Ovary (tissue), 7 donors: ENCODE measurements at regions not wholly inside any gene's neighbourhood (a gene's known extent, or its start where the extent isn't known, plus 50 kb on each side); places are given as distances from the start of the nearest gene placed in this dataset.

Source experiments
- DNase-seq, 5 donors: peaks; one replicate each; pipeline ENCODE4 v3.0.0-alpha.2; 2019 to 2020
- H3K27ac ChIP-seq, 2 donors: fragments of 200-600 bp; one replicate each; pipeline versions ENCODE4 v1.5.1 to v1.8.0; 2019 to 2022
- H3K27me3 ChIP-seq: fragments of 200-600 bp; one replicate; pipeline ENCODE4 v1.8.0; 2022
- H3K36me3 ChIP-seq: fragments of 200-600 bp; sonication (generic); one replicate; pipeline ENCODE4 v1.5.1; 2019
- H3K4me1 ChIP-seq: one replicate; pipeline ENCODE4 v1.8.1; 2013; ENCODE audit warnings: mild to moderate bottlenecking, moderate library complexity; ENCODE audit not compliant: insufficient read depth
- H3K4me3 ChIP-seq: fragments of 200-600 bp; sonication (generic); one replicate; pipeline ENCODE4 v1.5.1; 2017
- H3K9me3 ChIP-seq, 2 donors: fragments of 200-600 bp in 1 of 2; sonication (generic) in 1 of 2; one replicate each; pipeline versions ENCODE4 v1.5.1 to v1.8.1; 2013 to 2019; ENCODE audit warnings: mild to moderate bottlenecking in 1 of 2, moderate library complexity in 1 of 2
- EP300 ChIP-seq: sonication (generic); formaldehyde crosslinking; IDR thresholded peaks from one replicate; pipeline ENCODE4 v1.6.1; 2017; ENCODE audit warnings: antibody characterized with exemption
- POLR2A ChIP-seq: fragments of 450-650 bp; IDR thresholded peaks from one replicate; pipeline ENCODE4 v1.6.1; 2017; ENCODE audit warnings: antibody characterized with exemption, mild to moderate bottlenecking, moderate library complexity
- WGBS, 3 donors: extraction: QIAGEN DNeasy Blood & Tissue Kit in 1 of 3; methylation state at CpG; one replicate each; pipeline versions ENCODE4 v1.1.5 to v1.1.7; 2013 to 2017; 5-methylcytosine and 5-hydroxymethylcytosine counted together
- intact Hi-C, 4 donors: fragments of 100-400 bp; cut with DNase I; formaldehyde crosslinking; loops; one replicate each; pipeline versions ENCODE4 v1.11.0 to v1.15.1; 2022 to 2023
- TF ChIP-seq, protein P1 (sequence below), 3 donors: fragments of 450-650 bp in 2 of 3; fragments of 200-600 bp in 1 of 3; IDR thresholded peaks; one replicate each; pipeline versions ENCODE4 v1.5.1 to v1.8.0; 2016 to 2022; ENCODE audit warnings: antibody characterized with exemption in 3 of 3, mild to moderate bottlenecking in 1 of 3
- donor health status: DM: no; HTN: no; CAD: no; lungs with moderate emphysema.
- donor health status: DM: no; HTN: no; CAD: no.
- donor health status: Bipolar disorder and iron deficiency.
- donor health status: DM: no; HTN: no; CAD: no.
- donor health status: DM: yes; HTN: yes; CAD: no.

DNA sequence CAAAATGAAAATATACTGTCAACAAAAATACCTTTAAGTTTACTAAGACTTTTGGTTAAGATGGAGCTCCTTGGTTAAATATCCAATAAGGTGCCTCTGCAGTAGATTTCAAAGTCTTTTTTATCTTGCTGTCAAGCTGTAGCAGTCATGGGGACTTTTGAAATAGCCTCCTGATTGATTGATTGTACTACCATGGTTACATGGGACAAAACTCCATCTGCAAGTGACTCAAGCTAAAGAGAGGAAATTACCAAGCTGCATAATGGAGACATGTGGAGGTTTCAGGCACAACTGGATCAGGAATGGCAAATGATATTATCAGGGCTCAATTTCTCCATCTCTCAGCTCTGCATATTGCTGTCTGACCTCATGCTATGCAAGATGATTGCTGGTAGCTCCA lies 73.4 kb upstream of the ST8SIA3 start:
- TF ChIP-seq POLR2A (no peak), EP300 (no peak)
- TF ChIP-seq, protein P1, sequence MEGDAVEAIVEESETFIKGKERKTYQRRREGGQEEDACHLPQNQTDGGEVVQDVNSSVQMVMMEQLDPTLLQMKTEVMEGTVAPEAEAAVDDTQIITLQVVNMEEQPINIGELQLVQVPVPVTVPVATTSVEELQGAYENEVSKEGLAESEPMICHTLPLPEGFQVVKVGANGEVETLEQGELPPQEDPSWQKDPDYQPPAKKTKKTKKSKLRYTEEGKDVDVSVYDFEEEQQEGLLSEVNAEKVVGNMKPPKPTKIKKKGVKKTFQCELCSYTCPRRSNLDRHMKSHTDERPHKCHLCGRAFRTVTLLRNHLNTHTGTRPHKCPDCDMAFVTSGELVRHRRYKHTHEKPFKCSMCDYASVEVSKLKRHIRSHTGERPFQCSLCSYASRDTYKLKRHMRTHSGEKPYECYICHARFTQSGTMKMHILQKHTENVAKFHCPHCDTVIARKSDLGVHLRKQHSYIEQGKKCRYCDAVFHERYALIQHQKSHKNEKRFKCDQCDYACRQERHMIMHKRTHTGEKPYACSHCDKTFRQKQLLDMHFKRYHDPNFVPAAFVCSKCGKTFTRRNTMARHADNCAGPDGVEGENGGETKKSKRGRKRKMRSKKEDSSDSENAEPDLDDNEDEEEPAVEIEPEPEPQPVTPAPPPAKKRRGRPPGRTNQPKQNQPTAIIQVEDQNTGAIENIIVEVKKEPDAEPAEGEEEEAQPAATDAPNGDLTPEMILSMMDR (IDR thresholded peaks at IDR 0.05): no peak
- intact Hi-C loops: no loop called here
- no peak for DNase-seq
- Histone ChIP-seq H3K36me3 (no peaks in the 10 kb centered on the region), H3K9me3 (no peaks in the 10 kb centered on the region), H3K27me3 (no peaks in the 10 kb centered on the region), H3K4me3 (no peak overlapping the region), H3K27ac (no peak overlapping the region), H3K4me1 (no peaks in the 10 kb centered on the region)

DNA sequence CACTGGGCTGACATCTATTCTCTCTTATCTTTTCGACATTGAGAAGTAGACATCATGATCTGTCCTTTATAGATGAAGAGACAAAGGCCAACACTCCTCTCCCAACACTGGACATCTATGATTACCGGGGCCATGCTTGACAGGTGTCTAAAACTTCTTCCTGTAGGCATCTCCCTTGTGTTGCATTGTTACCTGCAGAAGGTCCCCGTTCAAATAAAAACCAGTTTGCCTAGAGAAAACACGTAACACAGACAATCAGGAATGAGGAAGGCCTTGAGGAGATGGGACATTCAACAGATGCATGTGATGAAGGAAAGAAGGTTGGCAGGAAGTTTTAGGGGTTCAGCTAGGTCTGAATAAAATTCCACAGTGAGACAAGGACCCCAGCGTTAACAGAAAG lies 70.8 kb upstream of the ST8SIA3 start:
- WGBS, 3 donors: 69 to 87% (median 85%) methylated on average over 5 of the region's 5 CpGs
- Histone ChIP-seq H3K27ac (no peak overlapping the region), H3K4me1 (no peaks in the 10 kb centered on the region), H3K4me3 (no peak overlapping the region), H3K9me3 (no peaks in the 10 kb centered on the region), H3K36me3 (no peaks in the 10 kb centered on the region), H3K27me3 (no peaks in the 10 kb centered on the region)
- TF ChIP-seq POLR2A (no peak), EP300 (no peak)
- TF ChIP-seq, protein P1 (IDR thresholded peaks at IDR 0.05): no peak
- DNase-seq: no peak
- intact Hi-C loops: no loop called here

DNA sequence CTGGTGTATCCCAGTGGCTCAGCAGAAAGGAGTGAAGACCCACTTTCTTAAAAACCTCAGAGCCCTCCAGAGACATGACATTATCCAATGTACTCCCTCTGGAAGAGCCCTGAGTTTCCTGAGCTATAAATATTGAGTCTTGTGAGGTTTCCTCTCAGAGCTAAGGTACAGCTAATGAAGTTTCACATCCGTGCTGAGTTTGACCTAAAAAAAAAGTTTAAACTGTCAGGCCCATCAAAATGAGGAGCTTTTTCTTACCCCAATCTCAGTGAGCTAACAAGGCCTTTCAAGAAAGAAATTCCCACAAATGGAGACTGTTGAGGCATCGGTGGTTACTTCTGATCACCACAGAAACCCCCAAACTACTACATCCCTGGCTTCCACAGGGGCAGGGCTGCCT lies 65.4 kb upstream of the ST8SIA3 start:
- 66 to 83% (median 72%) methylated on average over 2 of the region's 2 CpGs for WGBS, 3 donors
- intact Hi-C loops: no loop called here

DNA sequence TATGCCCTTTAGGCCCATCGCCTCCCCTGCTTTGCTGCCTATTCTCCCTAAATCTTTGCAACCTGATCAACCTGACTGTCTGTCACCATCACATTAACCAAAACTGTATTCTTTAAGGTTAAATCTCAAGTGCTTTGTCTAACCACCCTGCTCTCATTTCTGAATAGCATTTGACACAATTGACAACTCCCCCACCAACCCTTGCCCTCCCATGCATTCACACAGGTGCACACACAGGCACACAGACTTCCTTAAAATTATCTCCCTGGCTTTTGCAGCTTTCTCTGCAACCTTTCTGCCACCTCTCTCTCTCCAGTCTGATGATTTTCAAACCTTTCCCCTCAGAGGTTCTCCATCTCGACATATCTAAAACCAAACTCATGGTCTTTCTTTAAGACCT lies 64.6 kb upstream of the ST8SIA3 start:
- no peaks in the 10 kb centered on the region for H3K36me3 ChIP-seq
- no peaks in the 10 kb centered on the region for H3K4me1 ChIP-seq
- H3K27me3 ChIP-seq: no peaks in the 10 kb centered on the region
- no peak for DNase-seq
- H3K27ac ChIP-seq: no peak overlapping the region
- 76 to 90% (median 76%) methylated on average over 2 of the region's 2 CpGs for WGBS, 3 donors
- intact Hi-C loops: no loop called here
- TF ChIP-seq POLR2A: no peak
- TF ChIP-seq EP300: no peak
- TF ChIP-seq, protein P1 (IDR thresholded peaks at IDR 0.05): no peak
- H3K9me3 ChIP-seq: no peaks in the 10 kb centered on the region
- no peak overlapping the region for H3K4me3 ChIP-seq

More for the DNA sequence above, 65.4 kb upstream of the ST8SIA3 start:
- H3K9me3 ChIP-seq: no peaks in the 10 kb centered on the region
- DNase-seq: no peak
- H3K36me3 ChIP-seq: no peaks in the 10 kb centered on the region
- no peaks in the 10 kb centered on the region for H3K27me3 ChIP-seq
- TF ChIP-seq EP300: no peak
- no peak for TF ChIP-seq POLR2A
- TF ChIP-seq, protein P1 (IDR thresholded peaks at IDR 0.05): no peak
- H3K27ac ChIP-seq: no peak overlapping the region
- H3K4me1 ChIP-seq: no peaks in the 10 kb centered on the region
- H3K4me3 ChIP-seq: no peak overlapping the region

DNA sequence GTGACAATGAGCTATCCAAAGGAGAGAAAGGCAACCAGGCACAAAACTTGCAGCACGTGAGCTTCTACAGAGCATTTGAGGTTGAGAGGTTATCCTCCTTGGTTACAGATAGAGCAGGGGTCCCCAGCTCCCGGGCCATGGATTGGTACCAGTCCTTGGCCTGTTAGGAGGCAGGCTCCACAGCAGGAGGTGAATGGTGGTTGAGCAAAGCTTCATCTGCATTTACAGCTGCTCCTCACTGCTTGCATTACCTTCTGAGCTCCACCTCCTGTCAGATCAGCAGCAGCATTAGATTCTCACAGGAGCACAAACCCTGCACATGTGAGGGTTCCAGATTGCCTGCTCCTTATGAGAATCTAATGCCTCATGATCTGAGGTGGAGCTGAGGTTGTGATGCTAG lies 57.8 kb upstream of the ST8SIA3 start:
- Histone ChIP-seq H3K9me3 (peaks cover 0 to 2% of the 10 kb centered on the region in 2 donors), H3K27ac (no peak overlapping the region), H3K4me1 (no peaks in the 10 kb centered on the region), H3K27me3 (no peaks in the 10 kb centered on the region), H3K4me3 (no peak overlapping the region), H3K36me3 (no peaks in the 10 kb centered on the region)
- no peak for DNase-seq
- TF ChIP-seq POLR2A (no peak), EP300 (no peak)
- TF ChIP-seq, protein P1 (IDR thresholded peaks at IDR 0.05): no peak
- intact Hi-C loops: no loop called here
- WGBS, 3 donors: 46 to 70% (median 56%) methylated on average over 2 of the region's 2 CpGs
